CD14-positive monocyte (primary cell): ENCODE measurements at regions not wholly inside any gene's neighbourhood (a gene's known extent, or its start where the extent isn't known, plus 50 kb on each side); places are given as distances from the start of the nearest gene placed in this dataset.

Source experiments
- DNase-seq, 3 donors: peaks; one replicate each; pipeline ENCODE4 v3.0.0-alpha.2; 2011 to 2022
- H2AFZ ChIP-seq: 2 replicates; pipeline ENCODE4 v1.6.0; 2012; ENCODE audit warnings: mild to moderate bottlenecking, low read depth, low read length, inconsistent platforms; ENCODE audit not compliant: insufficient read depth, poor library complexity, severe bottlenecking
- H3K27ac ChIP-seq, 2 donors: 1 replicate in 1 of 2; 2 replicates in 1 of 2; pipeline ENCODE4 v1.5.1; 2012 to 2013; ENCODE audit warnings: low read length in 2 of 2, control low read depth in 1 of 2, inconsistent platforms in 1 of 2, low read depth in 1 of 2, mild to moderate bottlenecking in 1 of 2
- H3K27me3 ChIP-seq, 2 donors: one replicate each; pipeline versions ENCODE4 v1.6.0 to v1.6.1; 2011 to 2013; ENCODE audit warnings: low read length in 2 of 2; ENCODE audit not compliant: control insufficient read depth in 2 of 2, insufficient read depth in 2 of 2
- H3K36me3 ChIP-seq, 2 donors: replicated peaks in 1 of 2; 1 replicate in 1 of 2; 2 replicates in 1 of 2; pipeline versions ENCODE4 v1.5.1 to v1.6.1; 2012 to 2013; ENCODE audit warnings: low read length in 2 of 2, control low read depth in 1 of 2, inconsistent platforms in 1 of 2, mild to moderate bottlenecking in 1 of 2; ENCODE audit not compliant: insufficient read depth in 2 of 2, control insufficient read depth in 1 of 2
- H3K4me1 ChIP-seq, 2 donors: 1 replicate in 1 of 2; 2 replicates in 1 of 2; pipeline versions ENCODE4 v1.5.1 to v1.6.1; 2012 to 2013; ENCODE audit warnings: low read length in 2 of 2, control low read depth in 1 of 2, inconsistent platforms in 1 of 2, mild to moderate bottlenecking in 1 of 2, moderate library complexity in 1 of 2; ENCODE audit not compliant: insufficient read depth in 2 of 2, control insufficient read depth in 1 of 2
- H3K4me2 ChIP-seq: replicated peaks from 2 replicates; pipeline ENCODE3; 2012; ENCODE audit warnings: low read length, moderate library complexity, mild to moderate bottlenecking; ENCODE audit not compliant: poor library complexity, severe bottlenecking; ENCODE audit errors: extremely low read depth
- H3K4me3 ChIP-seq, 3 experiments: fragments of 200-600 bp in 1 of 3; sonication (generic) in 1 of 3; replicated peaks in 1 of 3; 1 replicate in 2 of 3; 2 replicates in 1 of 3; pipeline ENCODE4 v1.5.1; 2011 to 2013; ENCODE audit warnings: low read length in 3 of 3, mild to moderate bottlenecking in 3 of 3, control low read depth in 2 of 3, low read depth in 2 of 3, inconsistent platforms in 1 of 3, moderate library complexity in 1 of 3
- H3K79me2 ChIP-seq: 2 replicates; pipeline ENCODE4 v1.6.0; 2012; ENCODE audit warnings: mild to moderate bottlenecking, control low read depth, inconsistent platforms, low read length, moderate library complexity; ENCODE audit not compliant: insufficient read depth
- H3K9ac ChIP-seq: 2 replicates; pipeline ENCODE4 v1.6.0; 2017; ENCODE audit warnings: low read length, mild to moderate bottlenecking; ENCODE audit not compliant: insufficient read depth, poor library complexity, severe bottlenecking
- H3K9me3 ChIP-seq, 2 donors: replicated peaks in 1 of 2; 1 replicate in 1 of 2; 2 replicates in 1 of 2; pipeline versions ENCODE4 v1.5.1 to v1.6.1; 2012 to 2013; ENCODE audit warnings: low read length in 2 of 2, control low read depth in 1 of 2; ENCODE audit not compliant: control insufficient read depth in 1 of 2, insufficient read depth in 1 of 2
- H4K20me1 ChIP-seq: 2 replicates; pipeline ENCODE4 v1.6.0; 2012; ENCODE audit warnings: mild to moderate bottlenecking, low read length, control low read depth, moderate library complexity; ENCODE audit not compliant: insufficient read depth
- H3K27ac Mint-ChIP-seq, 7 donors: one replicate each; pipeline ENCODE4 v1.8.0; 2020; ENCODE audit warnings: mild to moderate bottlenecking in 7 of 7, mixed read lengths in 7 of 7, moderate library complexity in 6 of 7, inconsistent platforms in 2 of 7
- H3K27me3 Mint-ChIP-seq, 3 donors: one replicate each; pipeline ENCODE4 v1.8.0; 2021 to 2022; ENCODE audit warnings: low read depth in 3 of 3, mild to moderate bottlenecking in 3 of 3, mixed read lengths in 3 of 3, moderate library complexity in 3 of 3, inconsistent platforms in 1 of 3
- H3K36me3 Mint-ChIP-seq, 2 donors: one replicate each; pipeline ENCODE4 v1.8.0; 2020; ENCODE audit warnings: mixed read lengths in 2 of 2, inconsistent platforms in 1 of 2, mild to moderate bottlenecking in 1 of 2
- H3K4me1 Mint-ChIP-seq: one replicate; pipeline ENCODE4 v1.8.0; 2020; ENCODE audit warnings: mild to moderate bottlenecking, mixed read lengths
- H3K4me3 Mint-ChIP-seq, 2 donors: one replicate each; pipeline ENCODE4 v1.8.0; 2020; ENCODE audit warnings: mild to moderate bottlenecking in 2 of 2, mixed read lengths in 2 of 2, moderate library complexity in 1 of 2
- H3K9me3 Mint-ChIP-seq, 7 donors: one replicate each; pipeline ENCODE4 v1.8.0; 2020 to 2022; ENCODE audit warnings: mixed read lengths in 7 of 7, mild to moderate bottlenecking in 6 of 7, moderate library complexity in 6 of 7, inconsistent platforms in 2 of 7
- WGBS: methylation state at CpG from one replicate; pipeline ENCODE4 v1.1.5; 2013; ENCODE audit warnings: missing lambda C conversion rate; ENCODE audit not compliant: insufficient coverage; 5-methylcytosine and 5-hydroxymethylcytosine counted together
- intact Hi-C, 2 donors: fragments of 100-400 bp; cut with micrococcal nuclease; formaldehyde crosslinking; loops; one replicate each; pipeline versions ENCODE4 v1.15.0 to v1.15.1; 2023
- TF ChIP-seq, protein P1 (sequence below): fragments of 200-600 bp; IDR thresholded peaks from one replicate; pipeline ENCODE4 v1.8.0; 2022; ENCODE audit warnings: antibody characterized with exemption, mild to moderate bottlenecking

DNA sequence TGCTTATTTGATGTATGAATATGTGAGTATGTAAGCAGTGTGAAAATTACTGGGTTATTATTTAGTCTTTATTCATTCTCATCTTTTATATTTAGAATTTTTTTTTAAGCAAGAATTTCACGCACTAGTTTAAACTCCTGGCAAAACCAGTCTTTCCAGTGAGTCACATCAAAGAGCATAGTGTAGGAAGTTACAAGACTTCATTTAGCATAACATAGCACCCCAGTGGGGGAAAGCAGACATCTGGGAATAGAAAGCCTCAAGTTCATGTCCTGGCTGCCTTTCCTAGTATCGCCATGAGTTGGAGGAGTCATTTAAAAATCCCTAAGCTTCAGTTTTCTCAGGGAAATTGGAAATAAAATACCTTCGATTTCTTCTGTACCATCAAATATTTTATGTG is 408.3 kb downstream of the NUP35 start:
- Mint-ChIP-seq H3K27me3 (no peaks in the 10 kb centered on the region), H3K27ac (no peak overlapping the region), H3K4me1 (no peaks in the 10 kb centered on the region), H3K4me3 (no peak overlapping the region), H3K36me3 (no peaks in the 10 kb centered on the region), H3K9me3 (peaks cover 0 to 7% (median 2%) of the 10 kb centered on the region in 7 donors)
- H3K9me3 ChIP-seq = no peaks in the 10 kb centered on the region
- no peak overlapping the region for H3K4me2 ChIP-seq
- no peaks in the 10 kb centered on the region for H3K4me1 ChIP-seq
- no peaks in the 10 kb centered on the region for H3K79me2 ChIP-seq
- no peak overlapping the region for H3K9ac ChIP-seq
- H3K36me3 ChIP-seq = no peaks in the 10 kb centered on the region
- intact Hi-C loops = no loop called here
- WGBS = no CpG with 5 or more reads among the region's 3 CpGs
- no peaks in the 10 kb centered on the region for H3K27me3 ChIP-seq
- no peak overlapping the region for H2AFZ ChIP-seq
- H3K4me3 ChIP-seq = no peak overlapping the region
- DNase-seq = no peak
- H3K27ac ChIP-seq = no peak overlapping the region
- TF ChIP-seq, protein P1, sequence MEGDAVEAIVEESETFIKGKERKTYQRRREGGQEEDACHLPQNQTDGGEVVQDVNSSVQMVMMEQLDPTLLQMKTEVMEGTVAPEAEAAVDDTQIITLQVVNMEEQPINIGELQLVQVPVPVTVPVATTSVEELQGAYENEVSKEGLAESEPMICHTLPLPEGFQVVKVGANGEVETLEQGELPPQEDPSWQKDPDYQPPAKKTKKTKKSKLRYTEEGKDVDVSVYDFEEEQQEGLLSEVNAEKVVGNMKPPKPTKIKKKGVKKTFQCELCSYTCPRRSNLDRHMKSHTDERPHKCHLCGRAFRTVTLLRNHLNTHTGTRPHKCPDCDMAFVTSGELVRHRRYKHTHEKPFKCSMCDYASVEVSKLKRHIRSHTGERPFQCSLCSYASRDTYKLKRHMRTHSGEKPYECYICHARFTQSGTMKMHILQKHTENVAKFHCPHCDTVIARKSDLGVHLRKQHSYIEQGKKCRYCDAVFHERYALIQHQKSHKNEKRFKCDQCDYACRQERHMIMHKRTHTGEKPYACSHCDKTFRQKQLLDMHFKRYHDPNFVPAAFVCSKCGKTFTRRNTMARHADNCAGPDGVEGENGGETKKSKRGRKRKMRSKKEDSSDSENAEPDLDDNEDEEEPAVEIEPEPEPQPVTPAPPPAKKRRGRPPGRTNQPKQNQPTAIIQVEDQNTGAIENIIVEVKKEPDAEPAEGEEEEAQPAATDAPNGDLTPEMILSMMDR = no peak
- no peaks in the 10 kb centered on the region for H4K20me1 ChIP-seq

- H3K27ac ChIP-seq = no peak overlapping the region
- DNase-seq = no peak
- peaks cover 0 to 8% (median 3%) of the 10 kb centered on the region in 7 donors for H3K9me3 Mint-ChIP-seq
These were observed 408.8 kb downstream of the NUP35 start for GRCh38 chr2:183533021-183533420.

More at GRCh38 chr2:183533021-183533420, 408.8 kb downstream of the NUP35 start:
- H3K4me2 ChIP-seq = no peak overlapping the region
- no peaks in the 10 kb centered on the region for H3K27me3 ChIP-seq
- H3K36me3 Mint-ChIP-seq = no peaks in the 10 kb centered on the region
- peaks cover 0 to 3% of the 10 kb centered on the region in 2 donors for H3K9me3 ChIP-seq
- no peak overlapping the region for H3K4me3 Mint-ChIP-seq
- no peak overlapping the region for H3K27ac Mint-ChIP-seq
- no peaks in the 10 kb centered on the region for H4K20me1 ChIP-seq
- no peaks in the 10 kb centered on the region for H3K4me1 ChIP-seq
- no peaks in the 10 kb centered on the region for H3K79me2 ChIP-seq
- TF ChIP-seq, protein P1 = no peak
- H3K4me1 Mint-ChIP-seq = no peaks in the 10 kb centered on the region
- H3K27me3 Mint-ChIP-seq = no peaks in the 10 kb centered on the region
- intact Hi-C loops = no loop called here
- H2AFZ ChIP-seq = no peak overlapping the region
- no peak overlapping the region for H3K4me3 ChIP-seq
- 33% methylated on average over 1 of the region's 2 CpGs for WGBS
- no peak overlapping the region for H3K9ac ChIP-seq
- H3K36me3 ChIP-seq = no peaks in the 10 kb centered on the region
